HG03060 (cell line): ENCODE measurements at regions not wholly inside any gene's neighbourhood (a gene's known extent, or its start where the extent isn't known, plus 50 kb on each side); places are given as distances from the start of the nearest gene placed in this dataset.

Source experiments
- ATAC-seq: cut with Tn5 transposase; IDR thresholded peaks from one replicate; pipeline ENCODE4 v1.9.1; 2021; ENCODE audit warnings: low read depth, moderate number of reproducible peaks; ENCODE audit not compliant: unreplicated experiment

- ATAC-seq, result no peak
These were observed 53.6 kb upstream of the RUNX1 start for GRCh38 chr21:35102488-35103371.

- ATAC-seq, result no peak
These were observed 51.3 kb upstream of the RUNX1 start for GRCh38 chr21:35100349-35100811.

- no peak for ATAC-seq
These were observed 50.2 kb upstream of the RUNX1 start for GRCh38 chr21:35099310-35099709.
